ENCODE measurements at regions not wholly inside any gene's neighbourhood (a gene's known extent, or its start where the extent isn't known, plus 50 kb on each side); places are given as distances from the start of the nearest gene placed in this dataset.

GRCh38 chr9:107546859-107547258, 57.3 kb upstream of the KLF4 start (continued):
- TF ChIP-seq, protein P1, sequence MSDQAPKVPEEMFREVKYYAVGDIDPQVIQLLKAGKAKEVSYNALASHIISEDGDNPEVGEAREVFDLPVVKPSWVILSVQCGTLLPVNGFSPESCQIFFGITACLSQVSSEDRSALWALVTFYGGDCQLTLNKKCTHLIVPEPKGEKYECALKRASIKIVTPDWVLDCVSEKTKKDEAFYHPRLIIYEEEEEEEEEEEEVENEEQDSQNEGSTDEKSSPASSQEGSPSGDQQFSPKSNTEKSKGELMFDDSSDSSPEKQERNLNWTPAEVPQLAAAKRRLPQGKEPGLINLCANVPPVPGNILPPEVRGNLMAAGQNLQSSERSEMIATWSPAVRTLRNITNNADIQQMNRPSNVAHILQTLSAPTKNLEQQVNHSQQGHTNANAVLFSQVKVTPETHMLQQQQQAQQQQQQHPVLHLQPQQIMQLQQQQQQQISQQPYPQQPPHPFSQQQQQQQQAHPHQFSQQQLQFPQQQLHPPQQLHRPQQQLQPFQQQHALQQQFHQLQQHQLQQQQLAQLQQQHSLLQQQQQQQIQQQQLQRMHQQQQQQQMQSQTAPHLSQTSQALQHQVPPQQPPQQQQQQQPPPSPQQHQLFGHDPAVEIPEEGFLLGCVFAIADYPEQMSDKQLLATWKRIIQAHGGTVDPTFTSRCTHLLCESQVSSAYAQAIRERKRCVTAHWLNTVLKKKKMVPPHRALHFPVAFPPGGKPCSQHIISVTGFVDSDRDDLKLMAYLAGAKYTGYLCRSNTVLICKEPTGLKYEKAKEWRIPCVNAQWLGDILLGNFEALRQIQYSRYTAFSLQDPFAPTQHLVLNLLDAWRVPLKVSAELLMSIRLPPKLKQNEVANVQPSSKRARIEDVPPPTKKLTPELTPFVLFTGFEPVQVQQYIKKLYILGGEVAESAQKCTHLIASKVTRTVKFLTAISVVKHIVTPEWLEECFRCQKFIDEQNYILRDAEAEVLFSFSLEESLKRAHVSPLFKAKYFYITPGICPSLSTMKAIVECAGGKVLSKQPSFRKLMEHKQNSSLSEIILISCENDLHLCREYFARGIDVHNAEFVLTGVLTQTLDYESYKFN (CRISPR knock-in tag; conservative IDR thresholded peaks at IDR 0.05): peak; percentile 39; the same call in 1 of the 2 replicates
- TF ChIP-seq, protein P2, sequence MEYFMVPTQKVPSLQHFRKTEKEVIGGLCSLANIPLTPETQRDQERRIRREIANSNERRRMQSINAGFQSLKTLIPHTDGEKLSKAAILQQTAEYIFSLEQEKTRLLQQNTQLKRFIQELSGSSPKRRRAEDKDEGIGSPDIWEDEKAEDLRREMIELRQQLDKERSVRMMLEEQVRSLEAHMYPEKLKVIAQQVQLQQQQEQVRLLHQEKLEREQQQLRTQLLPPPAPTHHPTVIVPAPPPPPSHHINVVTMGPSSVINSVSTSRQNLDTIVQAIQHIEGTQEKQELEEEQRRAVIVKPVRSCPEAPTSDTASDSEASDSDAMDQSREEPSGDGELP (IDR thresholded peaks at IDR 0.05; ENCODE audit: borderline replicate concordance, low read depth): peak; percentile 50
- TF ChIP-seq HHEX (CRISPR knock-in tag; IDR thresholded peaks at IDR 0.05) (peak; percentile 74), ZBTB25 (CRISPR knock-in tag; IDR thresholded peaks at IDR 0.05) (peak; percentile 57; the same call in 1 of the 2 replicates), SYNCRIP (IDR thresholded peaks at IDR 0.05; ENCODE audit: insufficient read depth, low read depth, low read length) (no peak), TEAD2 (CRISPR knock-in tag; IDR thresholded peaks at IDR 0.05) (no peak), GATAD2A (CRISPR knock-in tag; IDR thresholded peaks at IDR 0.05) (peak; percentile 90), EP300 (IDR thresholded peaks at IDR 0.05; ENCODE audit: low read depth in 2 of 2, low read length in 2 of 2) (peak in 1 of 2 experiments; percentile 62; a peak in 2 of 4 replicates), EP300 (CRISPR knock-in tag; IDR thresholded peaks at IDR 0.05; ENCODE audit: borderline replicate concordance) (no peak; the same call in 1 of the 2 replicates), ZNF749 (CRISPR knock-in tag; IDR thresholded peaks at IDR 0.05; ENCODE audit: borderline replicate concordance) (no peak), FOXA3 (CRISPR knock-in tag; IDR thresholded peaks at IDR 0.05) (peak; percentile 96), ZNF101 (CRISPR knock-in tag; IDR thresholded peaks at IDR 0.05; ENCODE audit: borderline replicate concordance, low read depth) (no peak), NR2F6 (IDR thresholded peaks at IDR 0.05) (peak; percentile 22; the same call in 1 of the 2 replicates), NR2F6 (CRISPR knock-in tag; IDR thresholded peaks at IDR 0.05) (no peak), NFE2L2 (IDR thresholded peaks at IDR 0.05; ENCODE audit: low read length) (no peak), POLR2G (IDR thresholded peaks at IDR 0.05; ENCODE audit: low read depth, low read length) (no peak), HDAC1 (CRISPR knock-in tag; IDR thresholded peaks at IDR 0.05) (no peak), ZC3H13 (CRISPR knock-in tag; IDR thresholded peaks at IDR 0.05) (no peak), ZNF550 (CRISPR knock-in tag; IDR thresholded peaks at IDR 0.05; ENCODE audit: borderline replicate concordance) (no peak), ZNF205 (CRISPR knock-in tag; IDR thresholded peaks at IDR 0.05) (peak; percentile 62; the same call in 1 of the 2 replicates), RXRB (CRISPR knock-in tag; IDR thresholded peaks at IDR 0.05; ENCODE audit: borderline replicate concordance) (0 out of 2 replicates have a peak, but pooled peaks have one; percentile 18), TBX2 (CRISPR knock-in tag; IDR thresholded peaks at IDR 0.05; ENCODE audit: borderline replicate concordance) (0 out of 2 replicates have a peak, but pooled peaks have one; percentile 36), ZNF615 (CRISPR knock-in tag; IDR thresholded peaks at IDR 0.05; ENCODE audit: borderline replicate concordance) (no peak), DDIT3 (CRISPR knock-in tag; IDR thresholded peaks at IDR 0.05) (no peak)
- TF ChIP-seq, protein P3, sequence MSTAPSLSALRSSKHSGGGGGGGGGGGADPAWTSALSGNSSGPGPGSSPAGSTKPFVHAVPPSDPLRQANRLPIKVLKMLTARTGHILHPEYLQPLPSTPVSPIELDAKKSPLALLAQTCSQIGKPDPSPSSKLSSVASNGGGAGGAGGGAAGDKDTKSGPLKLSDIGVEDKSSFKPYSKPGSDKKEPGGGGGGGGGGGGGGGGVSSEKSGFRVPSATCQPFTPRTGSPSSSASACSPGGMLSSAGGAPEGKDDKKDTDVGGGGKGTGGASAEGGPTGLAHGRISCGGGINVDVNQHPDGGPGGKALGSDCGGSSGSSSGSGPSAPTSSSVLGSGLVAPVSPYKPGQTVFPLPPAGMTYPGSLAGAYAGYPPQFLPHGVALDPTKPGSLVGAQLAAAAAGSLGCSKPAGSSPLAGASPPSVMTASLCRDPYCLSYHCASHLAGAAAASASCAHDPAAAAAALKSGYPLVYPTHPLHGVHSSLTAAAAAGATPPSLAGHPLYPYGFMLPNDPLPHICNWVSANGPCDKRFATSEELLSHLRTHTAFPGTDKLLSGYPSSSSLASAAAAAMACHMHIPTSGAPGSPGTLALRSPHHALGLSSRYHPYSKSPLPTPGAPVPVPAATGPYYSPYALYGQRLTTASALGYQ (CRISPR knock-in tag; IDR thresholded peaks at IDR 0.05): 0 out of 2 replicates have a peak, but pooled peaks have one; percentile 57

Measured in HepG2 (cell line).